H9 (cell line): ENCODE measurements at regions not wholly inside any gene's neighbourhood (a gene's known extent, or its start where the extent isn't known, plus 50 kb on each side); places are given as distances from the start of the nearest gene placed in this dataset.

ENCODE experiments used
- DNase-seq: peaks from one replicate; pipeline ENCODE4 v3.0.0-alpha.2; 2017
- H2AFZ ChIP-seq: one replicate; pipeline ENCODE4 v1.6.1; 2013; ENCODE audit warnings: mild to moderate bottlenecking, low read length, control low read depth, moderate library complexity
- H2AK5ac ChIP-seq: 2 replicates; pipeline ENCODE4 v1.6.1; 2013; ENCODE audit warnings: low read length, control low read depth, mixed read lengths; ENCODE audit not compliant: insufficient read length
- H2BK120ac ChIP-seq: one replicate; pipeline ENCODE4 v1.6.1; 2013; ENCODE audit warnings: low read depth, mild to moderate bottlenecking, low read length, control low read depth, inconsistent platforms; ENCODE audit not compliant: poor library complexity, severe bottlenecking
- H2BK12ac ChIP-seq: 2 replicates; pipeline ENCODE4 v1.6.1; 2013; ENCODE audit warnings: low read length, control low read depth, mixed read lengths, low read depth; ENCODE audit not compliant: insufficient read length
- H2BK15ac ChIP-seq: 2 replicates; pipeline ENCODE4 v1.6.1; 2013; ENCODE audit warnings: low read depth, low read length, control low read depth
- H2BK20ac ChIP-seq: one replicate; pipeline ENCODE4 v1.6.1; 2013; ENCODE audit warnings: low read depth, mild to moderate bottlenecking, low read length, control low read depth, inconsistent platforms; ENCODE audit not compliant: poor library complexity, severe bottlenecking
- H2BK5ac ChIP-seq: 2 replicates; pipeline ENCODE4 v1.6.1; 2013; ENCODE audit warnings: low read length, control low read depth, mixed read lengths; ENCODE audit not compliant: insufficient read length
- H3K14ac ChIP-seq: 2 replicates; pipeline ENCODE4 v1.6.1; 2013; ENCODE audit warnings: low read length, control low read depth; ENCODE audit not compliant: insufficient read depth
- H3K18ac ChIP-seq: 2 replicates; pipeline ENCODE4 v1.6.1; 2013; ENCODE audit warnings: low read depth, mild to moderate bottlenecking, mixed read lengths, low read length, control low read depth; ENCODE audit not compliant: insufficient read length
- H3K23ac ChIP-seq: 2 replicates; pipeline ENCODE4 v1.6.1; 2013; ENCODE audit warnings: low read length, control low read depth, mixed read lengths, low read depth; ENCODE audit not compliant: insufficient read length
- H3K23me2 ChIP-seq: 2 replicates; pipeline ENCODE4 v1.6.1; 2013; ENCODE audit warnings: low read depth, mild to moderate bottlenecking, mixed read lengths, low read length, control low read depth; ENCODE audit not compliant: insufficient read length, poor library complexity, severe bottlenecking
- H3K27ac ChIP-seq: 2 replicates; pipeline ENCODE4 v1.5.1; 2013; ENCODE audit warnings: low read length, control low read depth, mixed read lengths, low read depth; ENCODE audit not compliant: insufficient read length
- H3K27me3 ChIP-seq: 2 replicates; pipeline ENCODE4 v1.6.1; 2013; ENCODE audit warnings: low read length, control low read depth, inconsistent platforms; ENCODE audit not compliant: insufficient read depth
- H3K4ac ChIP-seq: 2 replicates; pipeline ENCODE4 v1.6.1; 2013; ENCODE audit warnings: low read depth, mild to moderate bottlenecking, control low read depth, inconsistent platforms, low read length, moderate library complexity
- H3K4me1 ChIP-seq: 2 replicates; pipeline ENCODE4 v1.6.1; 2013; ENCODE audit warnings: low read length, control low read depth, inconsistent platforms; ENCODE audit not compliant: insufficient read depth
- H3K4me2 ChIP-seq: 2 replicates; pipeline ENCODE4 v1.6.1; 2013; ENCODE audit warnings: low read length, control low read depth, mixed read lengths; ENCODE audit not compliant: insufficient read length, insufficient read depth
- H3K56ac ChIP-seq: 2 replicates; pipeline ENCODE4 v1.6.1; 2013; ENCODE audit warnings: low read depth, mild to moderate bottlenecking, mixed read lengths, low read length, control low read depth; ENCODE audit not compliant: insufficient read length
- H3K79me1 ChIP-seq: 2 replicates; pipeline ENCODE4 v1.6.1; 2013; ENCODE audit warnings: low read depth, mild to moderate bottlenecking, moderate library complexity, low read length, control low read depth, inconsistent platforms; ENCODE audit not compliant: insufficient read depth, poor library complexity, severe bottlenecking
- H3K79me2 ChIP-seq: 2 replicates; pipeline ENCODE4 v1.6.1; 2013; ENCODE audit warnings: low read length, control low read depth, inconsistent platforms; ENCODE audit not compliant: insufficient read depth
- H3K9ac ChIP-seq: 2 replicates; pipeline ENCODE4 v1.6.1; 2013; ENCODE audit warnings: low read length, control low read depth, mixed read lengths; ENCODE audit not compliant: insufficient read length; ENCODE audit errors: extremely low read depth
- H3K9me3 ChIP-seq: one replicate; pipeline ENCODE4 v1.6.1; 2013; ENCODE audit warnings: low read depth, low read length, inconsistent platforms; ENCODE audit not compliant: control insufficient read depth
- H3T11ph ChIP-seq: one replicate; pipeline ENCODE4 v1.6.1; 2013; ENCODE audit warnings: mild to moderate bottlenecking, low read length, control low read depth, inconsistent platforms
- H4K20me1 ChIP-seq: one replicate; pipeline ENCODE4 v1.6.1; 2013; ENCODE audit not compliant: control insufficient read depth, insufficient read length, insufficient read depth
- H4K5ac ChIP-seq: 2 replicates; pipeline ENCODE4 v1.6.1; 2013; ENCODE audit warnings: low read depth, mild to moderate bottlenecking, mixed read lengths, low read length, control low read depth; ENCODE audit not compliant: insufficient read length
- H4K8ac ChIP-seq: replicated peaks from 2 replicates; pipeline ENCODE4 v1.6.1; 2013; ENCODE audit warnings: low read length, control low read depth, mixed read lengths, low read depth; ENCODE audit not compliant: insufficient read length
- H4K91ac ChIP-seq: 2 replicates; pipeline ENCODE4 v1.6.1; 2013; ENCODE audit warnings: low read depth, mild to moderate bottlenecking, moderate library complexity, mixed read lengths, low read length, control low read depth; ENCODE audit not compliant: insufficient read length
- H3K27ac Mint-ChIP-seq, 3 experiments: 2 replicates in 2 of 3; 3 replicates in 1 of 3; pipeline ENCODE4 v1.8.0; 2020 to 2021; ENCODE audit warnings: mixed read lengths in 3 of 3, mild to moderate bottlenecking in 1 of 3, moderate library complexity in 1 of 3
- H3K27me3 Mint-ChIP-seq: 2 replicates; pipeline ENCODE4 v1.8.0; 2021; ENCODE audit warnings: low read depth, mild to moderate bottlenecking, moderate library complexity, mixed read lengths
- H3K36me3 Mint-ChIP-seq, 3 experiments: 2 replicates in 2 of 3; 3 replicates in 1 of 3; pipeline ENCODE4 v1.8.0; 2020 to 2021; ENCODE audit warnings: low read depth in 3 of 3, mixed read lengths in 3 of 3; ENCODE audit not compliant: insufficient read depth in 1 of 3
- H3K4me1 Mint-ChIP-seq, 2 experiments: 2 replicates each; pipeline ENCODE4 v1.8.0; 2020; ENCODE audit warnings: mixed read lengths in 2 of 2
- H3K4me3 Mint-ChIP-seq, 2 experiments: 2 replicates in 1 of 2; 3 replicates in 1 of 2; pipeline ENCODE4 v1.8.0; 2020 to 2021; ENCODE audit warnings: mild to moderate bottlenecking in 2 of 2, mixed read lengths in 2 of 2, moderate library complexity in 1 of 2
- H3K9me3 Mint-ChIP-seq, 2 experiments: 2 replicates in 1 of 2; 3 replicates in 1 of 2; pipeline ENCODE4 v1.8.0; 2020; ENCODE audit warnings: mild to moderate bottlenecking in 2 of 2, mixed read lengths in 2 of 2, moderate library complexity in 1 of 2
- WGBS: extraction: QIAGEN DNeasy Blood & Tissue Kit; methylation state at CpG from one replicate; pipeline ENCODE4 v1.1.7; 2013; ENCODE audit warnings: missing lambda C conversion rate, low lambda C conversion rate, mixed read lengths; ENCODE audit not compliant: insufficient read length; ENCODE audit errors: extremely low coverage; 5-methylcytosine and 5-hydroxymethylcytosine counted together
- TF ChIP-seq, protein P1 (sequence below): fragments of 200-600 bp; sonication (generic); conservative IDR thresholded peaks from 3 replicates; pipeline ENCODE4 v1.8.0; 2021; ENCODE audit warnings: antibody characterized with exemption, mild to moderate bottlenecking

DNA sequence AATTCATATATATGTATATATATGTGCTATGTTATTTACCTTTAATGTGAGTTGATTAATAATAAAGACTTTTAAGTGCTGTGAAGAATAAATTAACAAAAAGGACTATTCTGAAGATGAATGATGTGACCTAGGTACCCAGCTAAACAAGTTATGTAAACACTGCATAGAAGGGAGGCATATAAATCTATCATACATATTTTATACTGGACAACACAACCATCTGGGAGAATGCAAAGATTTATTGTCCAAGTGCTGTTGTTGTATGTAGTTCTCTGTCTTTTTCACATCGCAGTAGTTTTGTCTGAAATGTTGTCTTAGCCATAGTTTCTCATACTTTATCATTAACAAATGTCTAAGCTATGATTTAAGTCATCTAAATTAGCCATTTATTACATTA is 337.6 kb downstream of the PCDH18 start:
- Histone ChIP-seq H3K27ac (no peak overlapping the region), H3K27me3 (no peaks in the 10 kb centered on the region), H3K23me2 (no peaks in the 10 kb centered on the region), H2BK12ac (no peak overlapping the region), H4K91ac (no peak overlapping the region), H3K4me2 (no peak overlapping the region), H3K4ac (no peak overlapping the region), H4K5ac (no peak overlapping the region), H2BK20ac (no peak overlapping the region), H2AFZ (no peak overlapping the region), H3K14ac (no peak overlapping the region), H3K4me1 (no peaks in the 10 kb centered on the region), H3K23ac (no peak overlapping the region), H2BK5ac (no peak overlapping the region), H3K18ac (no peak overlapping the region), H2AK5ac (no peak overlapping the region), H4K20me1 (no peaks in the 10 kb centered on the region), H3K79me1 (no peaks in the 10 kb centered on the region), H4K8ac (no peak overlapping the region), H3K79me2 (no peaks in the 10 kb centered on the region), H3T11ph (no peak overlapping the region), H2BK15ac (no peak overlapping the region), H2BK120ac (no peak overlapping the region), H3K9me3 (no peaks in the 10 kb centered on the region), H3K56ac (no peak overlapping the region), H3K9ac (no peak overlapping the region)
- no CpG with 5 or more reads among the region's 1 CpG for WGBS
- TF ChIP-seq, protein P1, sequence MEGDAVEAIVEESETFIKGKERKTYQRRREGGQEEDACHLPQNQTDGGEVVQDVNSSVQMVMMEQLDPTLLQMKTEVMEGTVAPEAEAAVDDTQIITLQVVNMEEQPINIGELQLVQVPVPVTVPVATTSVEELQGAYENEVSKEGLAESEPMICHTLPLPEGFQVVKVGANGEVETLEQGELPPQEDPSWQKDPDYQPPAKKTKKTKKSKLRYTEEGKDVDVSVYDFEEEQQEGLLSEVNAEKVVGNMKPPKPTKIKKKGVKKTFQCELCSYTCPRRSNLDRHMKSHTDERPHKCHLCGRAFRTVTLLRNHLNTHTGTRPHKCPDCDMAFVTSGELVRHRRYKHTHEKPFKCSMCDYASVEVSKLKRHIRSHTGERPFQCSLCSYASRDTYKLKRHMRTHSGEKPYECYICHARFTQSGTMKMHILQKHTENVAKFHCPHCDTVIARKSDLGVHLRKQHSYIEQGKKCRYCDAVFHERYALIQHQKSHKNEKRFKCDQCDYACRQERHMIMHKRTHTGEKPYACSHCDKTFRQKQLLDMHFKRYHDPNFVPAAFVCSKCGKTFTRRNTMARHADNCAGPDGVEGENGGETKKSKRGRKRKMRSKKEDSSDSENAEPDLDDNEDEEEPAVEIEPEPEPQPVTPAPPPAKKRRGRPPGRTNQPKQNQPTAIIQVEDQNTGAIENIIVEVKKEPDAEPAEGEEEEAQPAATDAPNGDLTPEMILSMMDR: no peak
- no peaks in the 10 kb centered on the region for H3K36me3 Mint-ChIP-seq
- H3K27ac Mint-ChIP-seq: no peak overlapping the region
- peaks cover 0 to 8% of the 10 kb centered on the region in 2 experiments; a peak in 1 of 4 replicates for H3K4me1 Mint-ChIP-seq
- H3K27me3 Mint-ChIP-seq: no peaks in the 10 kb centered on the region
- no peak overlapping the region for H3K4me3 Mint-ChIP-seq
- no peak for DNase-seq
- no peaks in the 10 kb centered on the region; a peak in 2 of 5 replicates for H3K9me3 Mint-ChIP-seq
